ENCODE measurements at regions not wholly inside any gene's neighbourhood (a gene's known extent, or its start where the extent isn't known, plus 50 kb on each side); places are given as distances from the start of the nearest gene placed in this dataset.

DNA sequence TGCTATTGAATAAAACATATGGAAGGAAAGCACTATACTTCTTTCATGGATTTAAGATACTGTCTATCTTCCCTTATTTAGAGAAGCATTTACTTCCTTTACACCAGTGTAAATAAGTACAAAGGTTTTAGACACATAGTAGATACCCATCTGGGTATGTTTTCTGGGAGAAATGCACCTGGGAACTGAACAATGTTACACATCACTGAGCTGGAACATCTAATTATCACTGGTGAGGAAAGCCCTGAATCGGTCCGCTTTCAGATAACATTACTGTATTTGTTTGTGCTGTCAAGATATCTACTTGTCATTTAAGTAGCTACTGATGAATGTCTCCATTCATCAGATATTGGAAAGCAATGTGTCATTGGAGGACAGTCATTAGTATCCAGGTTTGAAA lies 964.7 kb upstream of the PTPRD start:
- TF ChIP-seq, protein P1, sequence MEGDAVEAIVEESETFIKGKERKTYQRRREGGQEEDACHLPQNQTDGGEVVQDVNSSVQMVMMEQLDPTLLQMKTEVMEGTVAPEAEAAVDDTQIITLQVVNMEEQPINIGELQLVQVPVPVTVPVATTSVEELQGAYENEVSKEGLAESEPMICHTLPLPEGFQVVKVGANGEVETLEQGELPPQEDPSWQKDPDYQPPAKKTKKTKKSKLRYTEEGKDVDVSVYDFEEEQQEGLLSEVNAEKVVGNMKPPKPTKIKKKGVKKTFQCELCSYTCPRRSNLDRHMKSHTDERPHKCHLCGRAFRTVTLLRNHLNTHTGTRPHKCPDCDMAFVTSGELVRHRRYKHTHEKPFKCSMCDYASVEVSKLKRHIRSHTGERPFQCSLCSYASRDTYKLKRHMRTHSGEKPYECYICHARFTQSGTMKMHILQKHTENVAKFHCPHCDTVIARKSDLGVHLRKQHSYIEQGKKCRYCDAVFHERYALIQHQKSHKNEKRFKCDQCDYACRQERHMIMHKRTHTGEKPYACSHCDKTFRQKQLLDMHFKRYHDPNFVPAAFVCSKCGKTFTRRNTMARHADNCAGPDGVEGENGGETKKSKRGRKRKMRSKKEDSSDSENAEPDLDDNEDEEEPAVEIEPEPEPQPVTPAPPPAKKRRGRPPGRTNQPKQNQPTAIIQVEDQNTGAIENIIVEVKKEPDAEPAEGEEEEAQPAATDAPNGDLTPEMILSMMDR (IDR thresholded peaks at IDR 0.05; ENCODE audit: extremely low read depth in 1 of 2, insufficient read depth in 1 of 2, low read depth in 1 of 2, low read length in 2 of 2) = no peak
- no peak for TF ChIP-seq POLR2A (IDR thresholded peaks at IDR 0.05; ENCODE audit: low read depth, low read length)
- no peak for TF ChIP-seq POLR2AphosphoS5 (IDR thresholded peaks at IDR 0.05; ENCODE audit: insufficient read depth, low read depth, low read length)
- TF ChIP-seq, protein P2, sequence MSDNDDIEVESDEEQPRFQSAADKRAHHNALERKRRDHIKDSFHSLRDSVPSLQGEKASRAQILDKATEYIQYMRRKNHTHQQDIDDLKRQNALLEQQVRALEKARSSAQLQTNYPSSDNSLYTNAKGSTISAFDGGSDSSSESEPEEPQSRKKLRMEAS (IDR thresholded peaks at IDR 0.05; ENCODE audit: insufficient read depth, insufficient read length) = no peak
- TF ChIP-seq EZH2 (IDR thresholded peaks at IDR 0.05; ENCODE audit: borderline replicate concordance, low read depth, low read length, severe bottlenecking) = no peak
- no peak for TF ChIP-seq JUN (IDR thresholded peaks at IDR 0.05; ENCODE audit: borderline replicate concordance, insufficient read depth, insufficient read length, low read depth)
